HG02840 (cell line): ENCODE measurements at regions not wholly inside any gene's neighbourhood (a gene's known extent, or its start where the extent isn't known, plus 50 kb on each side); places are given as distances from the start of the nearest gene placed in this dataset.

ENCODE experiments used
- ATAC-seq: cut with Tn5 transposase; IDR thresholded peaks from one replicate; pipeline ENCODE4 v1.9.1; 2021; ENCODE audit warnings: mild to moderate bottlenecking, moderate library complexity, moderate number of reproducible peaks; ENCODE audit not compliant: unreplicated experiment, low FRiP score

DNA sequence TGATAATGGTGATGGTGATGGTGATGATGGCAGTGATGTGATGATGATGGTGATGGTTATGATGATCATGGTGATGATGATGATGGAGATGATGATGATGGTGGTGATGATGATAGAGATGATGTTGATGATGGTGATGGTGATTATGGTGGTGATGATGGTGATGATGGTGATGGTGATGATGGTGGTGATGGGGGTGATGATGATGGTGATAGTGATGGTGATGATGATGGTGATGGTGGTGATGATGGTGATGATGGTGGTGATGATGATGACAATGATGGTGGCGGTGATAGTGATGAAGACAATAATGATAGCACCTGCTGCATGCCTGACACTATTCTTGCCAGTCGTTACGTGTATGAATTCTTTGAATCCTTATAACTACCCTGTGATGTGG lies 317.9 kb upstream of the AJAP1 start:
- no peak for ATAC-seq

GRCh38 chr1:4341421-4341820 lies 313.0 kb upstream of the AJAP1 start:
- ATAC-seq, result no peak

- no peak for ATAC-seq
These were observed 310.2 kb upstream of the AJAP1 start for GRCh38 chr1:4344065-4344732.

DNA sequence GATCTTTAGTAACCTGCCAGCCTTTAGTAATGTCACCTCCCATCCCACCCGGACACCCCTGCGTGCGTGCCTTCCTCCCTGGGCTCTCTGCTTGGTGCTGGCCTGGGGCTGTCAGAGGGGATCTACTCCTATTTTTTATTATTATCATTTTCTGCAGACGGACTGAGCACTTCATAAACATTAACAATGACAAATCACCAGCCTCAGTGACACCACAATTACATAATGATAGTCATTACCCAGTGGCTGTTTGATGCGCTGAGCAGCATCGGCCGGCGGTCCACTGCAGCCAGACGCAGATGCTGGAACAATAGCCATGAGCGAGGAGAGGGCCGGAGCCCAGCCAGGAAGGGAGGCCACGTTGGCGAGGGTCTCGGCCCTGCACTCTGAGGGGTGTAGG lies 309.3 kb upstream of the AJAP1 start:
- no peak for ATAC-seq

GRCh38 chr1:4346131-4346530 lies 308.3 kb upstream of the AJAP1 start:
- no peak for ATAC-seq

DNA sequence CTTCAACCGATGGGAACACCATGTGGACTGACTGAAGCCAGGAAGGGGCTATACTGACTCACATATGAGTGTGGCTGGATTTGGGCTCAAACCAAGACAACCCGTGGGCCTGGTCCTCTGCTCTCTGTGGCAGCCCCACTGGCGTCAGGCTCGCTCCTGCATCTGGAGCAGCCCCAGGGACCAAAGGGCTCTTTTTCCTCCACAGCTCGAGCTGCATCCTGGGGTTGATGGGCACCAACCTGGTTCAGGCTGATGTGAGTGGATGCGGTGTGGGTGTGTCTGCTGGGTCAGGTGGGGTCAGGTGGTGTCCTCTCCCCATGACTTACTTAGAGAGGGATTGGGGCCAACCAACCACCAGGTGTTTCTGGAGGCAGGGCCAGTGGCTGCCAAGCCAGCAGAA lies 303.0 kb upstream of the AJAP1 start:
- ATAC-seq, result no peak

- ATAC-seq, result no peak
These were observed 301.1 kb upstream of the AJAP1 start for GRCh38 chr1:4353090-4353856.

- no peak for ATAC-seq
These were observed 298.6 kb upstream of the AJAP1 start for GRCh38 chr1:4355839-4356238.

DNA sequence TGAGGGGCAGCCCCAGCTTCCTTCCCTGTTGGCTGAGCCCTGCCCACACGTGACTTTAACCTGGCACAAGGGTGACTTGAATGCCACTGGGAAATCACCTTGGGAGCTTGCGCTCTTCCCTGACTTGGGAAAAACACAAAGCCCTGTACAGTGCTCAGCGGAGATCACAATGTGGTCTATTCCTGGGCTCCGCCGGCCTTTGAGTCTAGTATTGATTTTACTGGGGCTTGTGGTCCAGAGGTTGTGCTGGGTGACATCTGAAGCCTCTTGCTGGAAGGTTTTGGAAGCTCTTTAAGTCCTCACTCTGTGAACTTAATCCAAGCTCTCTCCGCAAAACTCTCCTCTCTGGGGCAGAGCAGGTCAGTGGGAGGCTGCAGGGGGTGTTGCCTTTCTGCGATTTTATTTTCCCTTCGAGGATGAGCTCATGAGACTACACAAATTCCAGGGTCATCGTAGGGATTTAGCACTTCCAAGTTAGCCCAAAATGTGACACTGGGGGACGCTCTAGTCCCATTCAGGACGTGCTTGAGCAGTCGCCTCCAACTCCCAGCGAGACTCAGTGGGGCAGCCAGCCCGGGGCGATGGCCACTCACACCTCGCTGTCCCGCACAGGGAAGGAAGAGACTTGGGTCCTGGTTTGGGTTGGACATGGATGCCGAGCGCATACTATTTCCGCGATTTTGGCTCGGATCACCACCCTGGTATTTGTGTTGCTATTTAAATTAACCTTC lies 291.9 kb upstream of the AJAP1 start:
- no peak for ATAC-seq

- no peak for ATAC-seq
These were observed 288.3 kb upstream of the AJAP1 start for GRCh38 chr1:4366091-4366490.

DNA sequence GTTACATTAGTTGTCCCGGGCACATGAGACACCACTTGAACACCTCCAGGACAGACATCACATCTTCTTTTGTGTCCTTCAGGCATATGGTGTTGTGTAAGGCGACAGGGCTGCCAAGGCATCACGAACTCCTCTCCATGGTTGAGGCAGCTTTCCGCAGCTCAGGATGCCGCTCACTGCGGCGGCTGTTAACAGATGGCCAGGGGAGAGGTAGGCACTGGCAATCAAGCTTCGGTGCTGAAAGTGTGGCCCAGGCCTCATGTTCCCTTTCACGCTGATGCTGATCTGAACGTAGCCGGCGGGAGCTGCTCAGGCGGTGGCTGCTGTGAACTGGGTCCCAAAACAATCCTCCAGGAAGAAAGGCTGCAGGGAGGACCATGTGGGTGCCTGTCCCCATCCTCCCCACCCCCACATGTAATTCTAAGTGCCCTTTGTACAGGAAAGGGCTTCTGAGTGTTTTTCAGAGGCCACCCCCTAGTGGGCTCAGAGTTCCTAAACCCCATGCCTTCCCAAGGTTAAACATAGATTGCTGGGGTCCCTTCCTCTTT lies 287.1 kb upstream of the AJAP1 start:
- ATAC-seq, result no peak

DNA sequence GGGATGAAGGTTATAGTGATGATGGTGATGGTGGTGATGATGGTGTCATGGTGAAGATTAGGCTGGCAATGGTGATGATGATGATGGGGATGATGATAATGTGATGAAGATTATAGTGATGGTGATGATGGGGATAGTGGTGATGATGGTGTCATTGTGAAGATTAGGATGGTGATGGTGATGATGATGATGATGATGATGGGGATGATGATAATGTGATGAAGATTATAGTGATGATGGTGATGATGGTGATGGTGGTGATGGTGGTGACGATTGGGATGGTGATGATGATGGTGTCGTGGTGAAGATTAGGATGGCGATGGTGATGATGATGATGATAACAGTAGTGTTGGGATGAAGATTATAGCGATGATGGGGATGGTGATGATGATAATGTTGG lies 285.1 kb upstream of the AJAP1 start:
- no peak for ATAC-seq

DNA sequence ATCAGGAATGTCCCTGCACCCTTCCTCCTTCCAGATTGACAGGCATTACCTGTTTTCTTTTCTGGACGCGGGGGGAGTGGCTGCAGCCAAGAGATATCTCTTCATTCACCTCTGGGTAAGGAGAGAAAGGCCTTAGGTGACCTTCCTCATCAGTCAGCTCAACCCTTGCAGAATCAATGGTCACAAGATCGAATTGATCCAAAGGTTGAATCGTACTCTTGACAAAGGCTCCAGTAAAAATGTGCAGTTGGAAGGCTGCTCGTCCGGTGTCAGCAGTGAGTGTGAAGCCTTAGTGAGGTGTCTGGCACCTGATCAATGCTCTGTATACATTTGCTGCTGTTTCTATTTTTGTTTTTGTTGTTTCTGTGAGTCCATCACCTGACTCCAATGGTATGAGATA lies 282.6 kb upstream of the AJAP1 start:
- no peak for ATAC-seq

DNA sequence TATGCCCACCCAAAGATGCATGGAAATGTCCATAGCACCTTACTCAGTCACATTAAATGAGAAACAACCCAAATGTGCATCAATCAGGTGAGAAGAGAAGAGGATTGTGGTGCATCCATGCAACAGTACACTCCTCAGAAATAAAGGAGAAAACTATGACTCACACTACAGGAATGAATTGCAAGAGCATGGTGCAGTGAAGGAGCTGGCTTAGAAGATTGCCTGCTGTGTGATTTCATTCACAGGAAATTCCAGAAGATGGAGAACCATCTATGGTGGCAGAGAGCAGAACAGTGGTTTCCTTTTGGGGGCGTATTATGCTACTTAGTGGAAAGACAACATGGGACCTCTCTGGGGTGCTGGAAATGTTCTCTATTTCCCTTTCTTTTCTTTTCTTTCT lies 278.6 kb upstream of the AJAP1 start:
- no peak for ATAC-seq

- ATAC-seq, result no peak
These were observed 274.8 kb upstream of the AJAP1 start for GRCh38 chr1:4379451-4380175.

DNA sequence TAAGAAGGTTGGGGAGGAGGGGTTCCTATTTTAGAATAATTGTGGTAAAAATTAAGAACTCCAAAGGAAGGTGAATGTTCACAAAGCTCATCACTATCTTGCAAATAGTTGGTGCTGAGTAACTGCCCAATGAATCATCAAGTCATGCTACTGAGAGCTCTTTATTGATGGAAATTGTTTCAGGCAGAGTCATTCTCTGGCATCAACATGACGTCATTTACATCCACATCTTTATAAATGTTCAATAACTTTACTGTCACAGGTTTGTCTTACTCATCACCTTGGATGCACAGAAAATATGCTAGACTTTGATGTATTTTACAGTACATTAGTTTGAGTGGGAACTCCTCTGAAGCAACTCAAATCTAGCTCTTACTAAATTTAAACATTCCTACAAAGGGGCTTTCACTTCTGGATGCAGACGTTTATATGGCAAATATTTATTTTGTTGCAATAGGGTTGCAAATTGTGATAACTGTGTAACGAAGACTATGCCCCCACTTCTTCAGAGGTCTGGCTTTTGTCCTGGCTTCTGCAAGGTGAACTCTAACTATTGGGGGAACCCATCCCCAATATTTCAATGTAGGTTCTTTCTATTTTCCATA lies 273.7 kb upstream of the AJAP1 start:
- ATAC-seq, result no peak

GRCh38 chr1:4393191-4393590 lies 261.2 kb upstream of the AJAP1 start:
- no peak for ATAC-seq

DNA sequence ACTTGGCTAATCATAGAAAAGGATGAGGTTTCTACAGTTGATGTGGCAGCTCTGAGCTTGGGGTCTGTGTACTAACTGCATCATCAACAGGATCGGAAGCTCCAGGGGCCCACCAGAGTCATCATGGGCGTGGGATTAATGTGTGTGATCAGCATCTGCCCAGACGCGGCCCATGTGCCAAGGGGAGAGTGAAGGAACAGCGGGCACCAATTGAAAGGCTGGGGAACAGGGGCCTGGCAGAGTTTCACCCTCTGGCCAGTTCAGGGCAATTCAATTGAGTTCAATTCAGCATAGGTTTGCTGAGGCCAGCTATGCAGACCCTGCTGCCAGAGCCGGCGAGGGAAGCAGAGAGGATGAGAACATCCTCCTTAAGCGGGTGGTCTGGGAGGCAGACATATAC lies 260.0 kb upstream of the AJAP1 start:
- no peak for ATAC-seq

GRCh38 chr1:4395158-4395557 lies 259.3 kb upstream of the AJAP1 start:
- no peak for ATAC-seq

DNA sequence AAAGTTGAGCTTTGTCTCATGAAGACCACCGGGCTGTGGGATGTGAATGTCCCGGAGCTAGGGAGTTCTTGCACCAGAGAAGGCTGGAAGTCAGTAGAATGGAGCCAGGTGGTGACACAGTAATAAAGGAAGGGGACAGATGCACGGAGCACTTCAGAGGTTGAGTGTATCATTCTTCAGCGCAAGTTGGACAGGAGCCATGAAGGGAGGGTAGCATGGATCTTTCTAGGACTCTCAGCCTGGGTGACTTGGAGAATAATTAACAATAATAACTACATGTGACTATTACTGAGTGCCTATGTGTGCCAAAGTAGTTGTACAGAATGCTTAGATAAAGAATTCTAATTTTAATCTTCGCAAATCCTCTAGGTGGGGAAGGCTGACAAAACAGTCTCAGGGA lies 258.7 kb upstream of the AJAP1 start:
- no peak for ATAC-seq
